GM04504 (cell line): ENCODE measurements at regions not wholly inside any gene's neighbourhood (a gene's known extent, or its start where the extent isn't known, plus 50 kb on each side); places are given as distances from the start of the nearest gene placed in this dataset.

Experiments
- DNase-seq: peaks from one replicate; pipeline ENCODE4 v3.0.0-alpha.2; 2012; ENCODE audit warnings: low read depth

DNA sequence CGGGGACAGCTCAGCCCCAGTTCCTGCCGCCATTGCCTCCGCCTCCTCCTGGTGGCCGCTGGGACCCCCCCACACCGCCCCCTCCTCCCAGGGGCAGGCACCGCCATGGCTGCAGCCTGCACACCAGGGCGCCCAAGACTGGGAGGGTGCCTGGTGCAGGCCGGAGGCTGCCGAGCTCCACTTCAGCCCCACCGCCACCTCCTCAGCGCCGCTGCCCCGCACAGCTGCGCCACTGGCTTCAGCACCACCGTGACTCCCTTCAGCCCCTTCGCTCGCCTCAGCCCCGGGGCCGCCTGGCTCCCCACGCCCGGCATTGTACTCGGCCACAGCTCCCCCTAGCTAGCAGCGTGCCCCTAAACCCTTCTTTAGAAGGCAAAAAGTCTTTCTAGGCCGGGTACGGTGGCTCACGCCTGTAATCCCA, 131.1 kb downstream of the CRYBB2 start:
- DNase-seq, result no peak

DNA sequence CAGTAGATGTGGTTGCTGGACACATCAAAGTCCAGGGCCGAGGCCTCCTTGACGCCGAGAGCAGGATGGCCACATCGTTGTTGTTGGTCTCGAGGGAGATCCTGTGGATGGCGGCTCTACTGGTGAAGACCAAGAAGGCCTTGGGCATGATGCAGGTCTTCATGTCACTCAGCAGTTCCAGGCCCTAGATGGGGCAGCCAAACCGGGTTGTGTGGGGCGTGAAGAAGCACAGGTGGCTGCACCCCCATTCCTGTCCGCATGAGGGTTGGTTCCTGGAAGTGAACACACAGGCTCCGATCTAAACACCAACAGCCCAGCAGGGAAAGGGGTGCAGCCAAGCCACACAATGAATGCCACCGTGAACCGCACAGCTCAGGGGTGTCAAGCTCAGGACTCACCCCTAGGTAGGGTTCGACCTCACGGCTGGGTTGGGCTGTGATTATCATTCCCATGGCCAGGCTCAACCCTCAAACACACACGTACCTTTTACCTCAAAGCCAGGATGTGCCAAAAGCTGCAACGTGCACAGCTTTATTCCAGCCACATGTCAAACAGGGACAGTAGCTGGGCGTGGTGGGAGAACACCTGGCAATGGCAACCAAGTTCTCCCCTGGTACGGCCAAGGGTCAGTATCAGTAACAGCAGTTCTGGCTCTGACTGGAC, 132.3 kb downstream of the CRYBB2 start:
- no peak for DNase-seq

DNA sequence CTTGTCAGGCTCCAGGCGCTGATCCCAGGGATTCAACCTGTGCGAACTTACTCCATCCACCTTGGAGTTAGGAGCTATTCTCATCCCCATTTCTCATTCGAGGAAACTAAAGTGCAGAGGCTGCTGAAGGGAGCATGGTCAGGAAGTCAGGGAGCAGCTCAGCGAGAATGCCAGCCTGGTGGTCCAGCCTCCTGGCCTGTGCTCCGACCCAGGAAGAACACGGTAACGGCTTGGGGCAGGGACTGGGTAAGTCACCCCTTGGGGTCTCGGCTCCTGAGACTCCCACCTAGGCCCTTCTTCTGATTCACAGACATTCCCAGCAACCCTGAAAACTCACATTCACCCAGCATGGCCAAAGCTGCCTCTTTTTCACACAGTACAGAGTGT, 132.8 kb downstream of the CRYBB2 start:
- DNase-seq, result no peak

DNA sequence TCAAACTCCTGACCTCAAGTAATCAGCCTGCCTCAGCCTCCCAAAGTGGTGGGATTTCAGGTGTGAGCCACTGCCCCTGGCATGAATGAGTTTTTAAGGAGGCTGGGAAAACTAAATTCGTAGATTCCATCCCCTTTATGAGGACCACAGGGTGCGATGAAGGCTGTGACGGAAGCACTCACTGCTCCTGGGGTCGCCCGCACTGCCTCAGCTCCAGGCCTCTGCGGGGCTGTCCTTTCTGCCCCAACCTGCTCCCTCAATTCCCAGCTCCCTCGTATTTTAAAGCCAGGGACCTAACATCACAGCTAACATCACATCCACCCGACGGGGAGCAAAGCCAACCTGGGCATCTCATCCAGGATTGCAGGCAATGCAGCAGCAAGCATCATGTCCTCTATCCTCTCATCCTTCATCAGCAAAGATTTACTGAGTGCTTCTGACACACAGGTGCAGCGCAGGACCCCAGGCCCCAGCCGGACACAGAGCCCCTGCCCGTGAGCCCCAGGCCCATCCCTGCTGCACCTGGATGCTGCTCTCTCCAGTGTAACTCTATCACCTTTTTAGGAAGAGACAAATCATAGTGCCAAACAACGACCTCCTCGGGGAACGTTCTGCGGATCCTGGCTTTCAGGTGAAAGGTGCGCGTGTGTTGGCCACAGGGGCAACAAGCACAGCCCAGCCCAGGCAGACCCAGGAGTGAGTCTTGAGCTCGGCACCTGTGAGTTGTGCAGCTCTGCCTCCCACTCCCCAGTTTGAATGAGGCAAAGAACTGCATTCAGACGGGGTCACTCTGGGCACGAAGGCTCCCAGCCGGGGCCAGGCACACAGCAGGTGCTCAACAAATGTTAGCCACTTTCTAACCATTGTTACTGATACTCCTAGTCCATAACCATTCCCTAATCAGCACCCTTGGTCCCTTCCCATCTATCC, 134.3 kb downstream of the CRYBB2 start:
- no peak for DNase-seq

DNA sequence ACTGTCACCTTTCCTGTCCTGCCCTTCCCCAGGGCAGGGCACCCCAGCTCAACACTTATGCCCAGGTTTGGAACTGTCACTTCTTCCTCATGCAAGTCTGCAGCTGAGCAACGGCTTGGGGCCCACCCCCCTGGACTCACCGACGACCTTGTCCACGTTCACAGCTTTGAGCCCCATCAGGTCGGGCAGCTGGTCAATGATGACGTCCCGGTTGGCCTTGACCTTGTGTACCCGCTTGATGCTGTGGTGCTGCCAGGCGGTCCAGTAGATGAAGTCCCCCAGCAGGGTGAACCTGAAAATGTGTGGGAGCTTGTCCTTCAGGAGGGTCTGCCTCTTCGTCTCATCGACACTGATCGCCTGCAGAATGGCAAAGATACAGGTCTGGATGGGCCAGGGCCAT, 135.0 kb downstream of the CRYBB2 start:
- no peak for DNase-seq

DNA sequence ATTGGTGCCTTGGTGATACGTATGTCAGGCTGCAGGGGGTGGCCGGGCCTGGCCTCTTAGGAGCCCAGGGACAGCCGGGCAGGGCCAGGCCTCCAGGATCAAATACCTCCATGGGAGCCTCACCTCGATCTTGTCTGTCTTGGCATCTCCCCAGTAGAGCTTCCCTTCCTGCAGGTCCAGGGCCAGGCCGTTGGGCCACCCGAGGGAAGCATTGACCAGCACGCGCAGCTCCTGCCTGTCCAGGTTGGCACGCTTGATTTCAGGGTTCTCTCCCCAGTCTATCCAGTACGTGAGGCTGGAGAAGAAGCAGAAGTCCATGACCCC, 137.7 kb downstream of the CRYBB2 start:
- DNase-seq, result no peak

DNA sequence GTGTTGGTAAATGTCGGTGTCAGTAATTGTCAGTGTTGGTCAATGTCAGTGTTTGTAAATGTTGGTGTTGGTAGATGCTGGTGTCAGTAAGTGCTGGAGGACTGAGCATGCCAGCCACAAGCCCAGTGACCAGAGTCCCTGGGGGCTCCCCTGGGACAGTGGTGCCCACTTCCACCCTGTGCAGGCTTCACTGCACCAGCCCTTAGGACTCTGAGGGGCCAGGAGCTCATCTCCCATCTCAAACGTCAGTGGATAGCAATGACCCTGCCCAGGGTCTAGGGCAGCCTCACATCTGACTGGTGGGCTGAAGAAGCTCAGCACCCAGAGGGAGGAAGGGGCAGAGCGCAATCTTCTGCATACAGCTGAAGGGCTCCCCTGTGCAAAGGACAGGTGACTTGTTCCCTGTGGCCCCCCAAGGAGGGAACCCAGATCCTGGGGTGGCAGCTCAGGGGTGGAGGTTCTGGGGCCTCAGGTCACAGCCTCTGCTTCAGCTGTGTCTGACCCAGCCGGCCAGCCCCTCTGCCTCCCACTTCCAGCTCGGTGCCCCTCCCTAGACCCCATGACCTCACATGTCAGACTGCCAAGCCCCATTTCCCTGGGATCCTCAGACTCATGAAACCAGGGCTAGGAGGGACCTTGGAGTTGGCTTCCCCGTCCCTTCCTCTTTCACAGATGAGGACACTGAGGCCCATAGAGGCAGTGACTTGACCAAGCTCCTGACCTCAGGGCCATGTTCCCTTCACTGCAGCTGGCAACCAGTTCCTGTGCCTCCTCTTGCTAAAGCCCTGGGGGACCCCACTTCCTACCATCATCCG, 138.4 kb downstream of the CRYBB2 start:
- DNase-seq, result no peak

DNA sequence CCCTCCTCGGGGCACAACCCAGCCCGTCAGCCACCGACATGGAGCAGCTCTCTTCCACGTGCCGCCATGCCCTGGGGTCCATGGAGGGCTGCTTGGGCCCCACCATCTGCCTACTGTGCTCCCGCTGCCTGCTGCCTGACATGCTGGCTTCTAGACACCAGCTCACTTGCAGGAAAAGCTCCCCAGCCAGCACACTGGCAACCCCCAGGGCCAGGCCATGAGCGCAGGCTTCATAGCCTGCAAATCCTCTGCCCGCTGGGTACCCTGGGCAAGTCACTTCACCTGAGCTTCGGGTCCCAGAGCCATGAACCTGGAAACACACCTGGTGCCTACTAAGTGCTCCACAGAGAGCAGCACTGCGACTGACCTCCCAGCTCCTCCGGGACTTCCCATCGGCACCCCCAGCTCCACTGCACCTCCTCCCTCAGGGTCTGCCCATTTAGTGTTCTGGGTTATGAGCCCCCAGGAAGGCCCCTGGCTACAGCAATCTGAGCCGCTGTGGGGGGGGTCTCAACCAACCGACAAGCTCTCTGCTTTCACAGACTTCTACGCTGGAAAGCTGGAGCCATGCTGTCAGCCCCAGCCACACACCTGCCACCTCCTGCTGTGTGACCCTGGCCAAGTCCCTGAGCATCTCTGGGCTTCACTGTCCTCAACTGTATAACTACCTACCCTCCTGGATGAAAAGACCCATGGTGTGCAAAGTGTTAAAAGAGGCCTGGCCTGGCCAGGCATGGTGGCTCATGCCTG, 139.2 kb downstream of the CRYBB2 start:
- no peak for DNase-seq

DNA sequence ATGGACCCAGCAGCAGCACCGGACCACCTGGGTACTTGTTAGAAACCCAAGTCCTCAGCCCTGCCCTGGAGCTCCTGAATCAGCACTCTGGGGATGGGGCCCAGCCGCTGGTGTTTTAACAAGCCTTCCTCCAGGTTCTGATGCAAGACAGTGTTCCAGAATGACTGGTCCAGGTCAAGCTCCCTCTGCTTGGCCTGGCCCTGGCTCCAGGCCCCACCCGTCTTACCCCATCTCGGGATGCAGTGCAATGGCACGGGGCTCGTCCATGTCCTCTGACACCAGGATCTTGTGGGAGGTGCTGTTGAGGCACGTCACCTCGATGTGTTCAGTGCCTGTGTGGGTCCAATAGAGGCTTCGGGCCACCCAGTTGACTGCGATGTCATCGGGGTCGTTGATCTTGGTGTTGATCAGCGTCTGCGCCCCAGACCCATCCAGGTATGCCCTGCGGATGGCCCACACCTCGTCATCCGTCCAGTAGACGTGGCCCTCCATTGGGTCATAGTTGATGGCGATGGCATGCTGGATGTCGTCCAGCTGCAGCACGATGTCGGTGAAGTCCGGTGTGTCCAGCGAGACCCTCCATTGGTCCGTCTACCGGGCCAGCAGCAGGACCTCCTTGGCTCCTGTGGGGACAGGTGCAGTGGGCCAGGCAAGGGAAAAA, 140.3 kb downstream of the CRYBB2 start:
- DNase-seq, result no peak

DNA sequence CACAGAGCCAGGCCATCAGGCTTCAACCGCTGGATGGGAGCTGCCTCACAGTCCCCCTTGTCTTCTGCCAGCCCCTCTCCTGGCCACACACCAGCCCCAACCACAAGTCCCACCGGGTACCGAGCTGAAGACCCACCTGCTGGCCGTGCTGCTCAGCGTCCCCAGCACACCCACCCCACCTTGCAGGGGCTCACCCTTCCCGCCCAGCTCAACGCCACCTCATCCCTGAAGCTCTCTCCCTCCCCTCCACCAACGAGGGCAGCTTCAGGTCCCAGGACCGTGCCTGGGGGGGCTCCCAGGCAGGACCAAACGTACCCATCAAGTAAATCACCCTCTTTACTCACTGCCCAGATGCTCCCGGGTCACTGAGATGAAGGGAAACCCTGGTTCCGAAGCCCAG, 141.0 kb downstream of the CRYBB2 start:
- DNase-seq, result no peak

DNA sequence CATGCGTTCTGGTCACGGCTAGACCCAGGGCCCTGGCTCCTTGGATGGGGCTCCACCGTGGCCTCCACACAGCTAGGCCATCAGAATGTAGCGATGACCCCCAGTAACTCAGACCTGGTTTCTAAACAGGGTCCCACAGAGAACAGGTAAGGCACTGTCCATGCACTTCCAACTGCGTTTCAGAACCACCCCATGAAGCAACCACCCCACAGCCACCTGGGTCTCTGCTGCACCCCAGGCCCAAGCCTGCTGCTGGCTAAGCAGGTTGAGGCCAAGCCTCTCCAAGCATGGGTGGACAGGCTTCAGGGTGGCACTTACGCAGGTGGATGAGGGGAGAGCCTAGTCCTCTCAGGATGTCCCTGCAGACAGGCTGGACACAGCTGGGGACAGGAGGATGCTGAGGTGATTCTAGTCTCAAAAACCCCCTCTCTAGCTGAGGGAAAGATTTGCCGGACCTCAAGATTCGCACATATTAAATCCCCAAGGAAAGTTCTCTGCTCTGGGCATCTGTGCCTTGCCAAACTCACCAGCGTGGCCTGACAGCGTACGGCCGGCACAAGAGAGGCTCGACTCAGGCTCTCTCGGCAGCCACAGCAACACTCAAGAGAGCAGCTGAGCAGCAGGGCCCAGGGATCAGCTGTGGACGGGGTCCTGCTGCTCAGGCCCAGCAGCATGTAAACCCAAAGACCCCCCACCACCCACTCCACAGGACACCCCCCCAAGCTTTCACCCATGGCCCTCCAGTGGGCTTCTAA, 141.6 kb downstream of the CRYBB2 start:
- DNase-seq, result no peak

DNA sequence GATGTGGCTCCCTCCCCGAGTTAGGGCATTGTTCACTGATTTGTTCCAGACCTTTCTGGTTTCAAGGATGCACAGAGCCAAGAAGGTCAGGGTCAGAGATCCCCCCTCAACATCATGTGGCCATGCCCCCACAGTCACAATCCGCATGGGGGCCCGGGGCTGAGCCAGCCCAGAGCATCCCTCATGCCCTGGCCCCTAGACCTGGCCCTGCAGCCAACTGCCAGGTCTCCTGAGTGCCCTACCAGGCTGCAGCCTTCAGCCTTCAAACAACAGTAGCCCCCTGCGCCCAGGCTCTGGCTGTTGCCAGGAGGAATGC, 142.4 kb downstream of the CRYBB2 start:
- DNase-seq, result no peak

DNA sequence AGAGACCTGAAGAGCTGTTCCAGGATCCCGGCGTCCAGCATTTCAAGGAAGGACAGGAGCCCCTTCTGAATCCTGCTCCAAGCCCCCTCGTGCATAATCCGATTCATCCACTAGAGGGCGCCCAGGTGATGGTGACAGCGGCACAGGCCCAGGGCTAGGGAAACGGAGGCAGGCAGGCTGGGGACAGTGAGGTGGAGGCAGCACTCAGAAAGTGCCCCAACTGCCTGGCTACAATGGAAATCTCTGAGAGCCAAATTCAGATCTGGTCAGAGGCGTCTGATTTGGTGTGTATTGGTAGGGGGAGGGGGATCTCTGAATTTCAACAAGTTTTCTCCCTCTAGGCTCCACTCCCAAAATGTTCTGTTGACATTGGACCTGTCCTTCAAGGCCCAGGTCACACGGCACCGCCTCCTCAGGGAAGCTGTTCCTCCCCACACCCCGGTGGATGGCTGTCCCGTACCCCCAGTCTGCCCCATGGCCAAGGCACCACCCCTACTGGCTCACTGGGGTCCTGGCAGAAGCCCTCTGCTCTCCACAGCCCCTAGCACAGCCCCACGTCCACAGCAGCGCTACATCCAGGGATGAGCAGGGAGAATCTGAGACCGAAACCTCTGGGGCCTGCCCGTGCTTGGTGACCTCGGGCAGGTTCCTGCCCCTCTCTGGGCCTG, 142.9 kb downstream of the CRYBB2 start:
- peak; percentile 17 for DNase-seq

DNA sequence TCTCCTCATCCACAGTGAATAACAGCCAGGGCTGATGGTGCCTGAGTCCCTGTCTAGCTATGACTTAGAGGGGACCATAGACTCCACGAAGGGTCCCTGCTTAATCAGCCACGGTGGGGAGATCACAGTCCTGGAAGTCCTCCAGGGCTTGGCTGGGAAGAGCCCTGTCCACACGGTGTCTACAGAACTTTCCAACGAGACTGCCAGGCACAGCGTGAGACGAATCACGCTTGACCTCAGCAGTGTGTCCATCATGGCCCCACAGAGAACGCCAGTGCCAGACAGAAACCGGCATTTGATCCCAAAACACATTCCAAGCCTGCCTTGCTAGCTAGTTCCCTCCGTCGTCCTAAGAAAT, 143.4 kb downstream of the CRYBB2 start:
- no peak for DNase-seq

DNA sequence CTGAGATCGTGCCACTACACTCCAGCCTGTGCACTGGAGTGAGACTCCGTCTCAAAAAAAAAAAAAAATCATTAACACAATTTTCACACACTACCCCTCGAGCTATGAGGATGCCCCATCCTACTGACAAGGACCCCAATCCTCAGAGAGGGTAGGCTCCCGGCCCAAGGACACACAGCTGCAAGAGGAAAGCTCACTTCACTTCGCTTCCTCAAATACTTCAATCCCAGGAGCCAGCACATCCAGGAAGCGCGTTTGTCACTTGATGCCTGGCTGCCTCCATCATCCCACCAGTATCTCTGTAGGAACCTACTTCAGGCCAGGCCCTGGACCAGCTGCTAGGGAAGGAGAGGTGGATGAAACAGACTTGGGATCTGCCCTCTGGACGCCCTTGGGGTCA, 144.0 kb downstream of the CRYBB2 start:
- DNase-seq, result no peak

DNA sequence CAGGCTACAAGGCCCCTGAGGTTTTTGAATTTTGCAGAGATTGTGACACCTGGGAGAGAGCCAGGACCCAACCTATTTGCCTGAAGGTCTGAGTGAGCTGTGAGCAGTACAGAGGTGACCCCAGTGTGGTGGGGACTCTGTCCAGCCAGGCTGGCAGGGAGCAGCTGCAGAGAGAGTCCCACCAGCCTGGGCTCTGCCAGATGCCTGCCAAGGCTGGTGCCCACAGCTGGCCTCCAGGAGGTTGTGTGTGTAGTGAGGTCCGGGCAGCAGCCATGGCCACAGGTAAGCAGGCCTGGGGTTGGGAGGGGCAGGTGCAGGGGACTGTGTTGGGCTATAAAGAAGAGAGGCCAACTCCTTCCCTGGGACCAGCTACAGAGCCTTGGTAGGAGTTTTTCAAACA, 144.8 kb downstream of the CRYBB2 start:
- DNase-seq, result no peak

DNA sequence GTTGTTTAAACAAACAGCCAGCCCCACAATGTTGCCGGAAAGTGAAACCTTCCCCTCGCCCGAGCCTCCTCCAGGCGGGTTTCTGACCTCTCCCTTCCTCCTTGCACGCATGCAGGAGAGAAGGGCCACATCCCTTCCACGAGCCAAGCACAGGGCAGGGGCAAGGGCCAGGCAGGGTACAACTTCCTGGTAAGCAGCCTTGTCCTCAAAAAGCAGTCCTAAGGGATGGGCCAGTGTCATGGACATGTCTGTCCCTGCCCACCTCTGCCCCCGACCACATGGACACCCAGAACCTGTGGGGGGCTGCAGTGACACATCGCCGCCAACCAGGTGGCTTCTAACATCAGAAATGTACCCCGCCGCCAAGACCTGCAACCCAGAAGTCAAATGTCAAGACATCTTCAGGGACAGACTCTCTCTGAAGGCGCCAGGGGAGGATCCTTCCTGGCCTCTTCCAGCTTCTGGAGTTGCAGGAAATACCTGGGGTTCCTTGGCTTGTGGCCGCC, 145.3 kb downstream of the CRYBB2 start:
- DNase-seq, result no peak

DNA sequence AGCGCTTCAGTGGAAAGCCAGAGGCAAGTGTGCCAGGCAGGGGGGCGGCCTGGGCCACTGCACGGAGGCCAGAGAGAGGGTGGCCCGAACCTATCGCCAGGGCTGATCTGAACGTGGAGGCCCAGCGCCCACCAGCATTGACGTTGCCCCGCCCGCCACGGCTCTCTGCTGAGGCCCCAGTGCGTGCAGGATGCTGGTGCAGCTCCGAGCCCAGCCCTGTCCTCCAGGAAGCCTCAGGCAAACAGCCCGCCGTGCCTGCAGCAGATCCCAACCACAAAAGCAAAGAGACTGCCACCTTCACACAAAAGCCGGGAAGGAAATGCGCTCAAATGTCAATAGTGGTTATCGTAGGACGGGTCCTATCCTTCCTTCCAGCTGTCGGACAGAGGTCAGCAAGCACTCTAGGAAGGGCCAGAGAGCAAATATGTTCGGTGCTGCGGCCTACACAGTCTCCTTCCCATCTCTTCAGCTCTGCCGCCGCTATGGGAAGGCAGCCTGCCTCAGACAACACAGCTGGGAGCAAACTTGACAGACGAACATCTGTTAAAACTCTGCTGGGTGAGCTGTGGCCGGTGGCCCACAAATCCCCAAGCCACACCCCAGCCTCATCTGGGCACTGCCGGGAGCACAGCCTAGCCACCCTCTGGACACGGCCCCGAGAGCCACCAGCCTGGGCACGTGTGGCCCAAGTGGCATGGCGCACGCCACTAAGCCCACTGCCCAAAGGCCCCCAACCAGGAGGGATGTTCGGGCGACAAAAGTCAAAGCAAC, 146.2 kb downstream of the CRYBB2 start:
- no peak for DNase-seq

DNA sequence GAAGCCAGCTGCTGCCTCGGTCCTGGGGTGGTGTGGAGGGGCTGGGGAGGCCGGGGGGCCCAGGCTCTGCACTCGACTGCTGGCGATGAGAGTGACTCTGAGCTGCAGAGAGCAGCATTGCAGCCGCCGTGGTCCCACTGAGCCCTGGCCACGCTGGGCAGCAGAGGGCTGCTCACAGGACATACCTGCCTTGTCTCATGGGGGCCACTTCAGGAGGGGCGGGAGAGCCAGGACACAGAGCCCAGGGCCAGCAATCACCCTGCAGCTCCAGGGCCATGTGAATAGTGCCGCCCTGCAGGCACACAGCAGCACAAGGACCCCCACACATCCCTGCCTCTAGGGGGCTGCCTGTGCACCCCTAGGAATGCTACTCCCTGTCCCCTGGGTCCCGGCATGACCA, 147.0 kb downstream of the CRYBB2 start:
- no peak for DNase-seq
